Right forelimb (tissue), 1 donor: ENCODE measurements at regions not wholly inside any gene's neighbourhood (a gene's known extent, or its start where the extent isn't known, plus 50 kb on each side); places are given as distances from the start of the nearest gene placed in this dataset.
"Not testable (repeated sequence)": the region's sequence is repeated elsewhere in the genome, so short reads cannot be mapped to it uniquely, and the experiment has no call there.

Source experiments
- DNase-seq: peaks from one replicate; pipeline ENCODE4 v3.0.0-alpha.2; 2018

- no peak for DNase-seq
Measured at GRCh38 chr3:153448151-153448829, 286.3 kb downstream of the RAP2B start.

GRCh38 chr3:153456833-153457545, 295.0 kb downstream of the RAP2B start:
- DNase-seq, result no peak

DNA sequence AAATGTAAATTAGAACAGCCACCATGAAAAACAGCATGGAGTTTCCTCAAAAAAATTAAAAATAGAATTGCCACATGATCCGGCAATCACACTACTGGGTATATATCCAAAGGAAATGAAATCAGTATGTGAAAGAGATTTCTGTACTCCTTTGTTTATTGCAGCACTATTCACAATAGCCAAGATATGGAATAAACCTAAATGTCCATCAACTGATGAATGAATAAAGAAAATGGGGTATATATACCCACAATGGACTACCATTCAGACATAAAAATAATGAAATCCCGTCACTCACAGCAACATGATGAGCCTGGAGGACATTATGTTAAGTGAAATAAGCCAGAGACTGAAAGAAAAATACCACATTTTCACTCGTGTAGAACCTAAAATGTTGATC, 296.9 kb downstream of the RAP2B start:
- no peak for DNase-seq

- DNase-seq, result no peak
Measured at GRCh38 chr3:153462545-153462944, 300.5 kb downstream of the RAP2B start.

- DNase-seq, result no peak
Measured at GRCh38 chr3:153463895-153464294, 301.9 kb downstream of the RAP2B start.

- DNase-seq, result no peak
Measured at GRCh38 chr3:153469162-153469561, 307.1 kb downstream of the RAP2B start.

GRCh38 chr3:153484842-153485241, 322.8 kb downstream of the RAP2B start:
- no peak for DNase-seq

- DNase-seq, result no peak
Measured at GRCh38 chr3:153495422-153495821, 333.4 kb downstream of the RAP2B start.

- no peak for DNase-seq
Measured at GRCh38 chr3:153502682-153503081, 340.7 kb downstream of the RAP2B start.

- no peak for DNase-seq
Measured at GRCh38 chr3:153503873-153504272, 341.8 kb downstream of the RAP2B start.

DNA sequence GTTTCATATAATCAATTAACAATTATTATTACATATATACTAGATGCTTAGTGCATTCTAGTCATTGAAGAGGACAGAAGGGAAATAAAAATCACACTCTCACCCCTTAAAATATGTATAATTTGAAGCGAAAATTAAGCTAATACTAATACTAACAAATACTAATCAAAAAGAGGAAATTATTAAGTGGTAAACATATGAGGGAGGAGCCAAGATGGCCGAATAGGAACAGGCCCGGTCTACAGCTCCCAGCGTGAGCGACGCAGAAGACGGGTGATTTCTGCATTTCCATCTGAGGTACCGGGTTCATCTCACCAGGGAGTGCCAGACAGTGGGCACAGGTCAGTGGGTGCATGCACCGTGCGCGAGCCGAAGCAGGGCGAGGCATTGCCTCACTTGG, 344.2 kb downstream of the RAP2B start:
- DNase-seq, result not testable (repeated sequence)

- DNase-seq, result not testable (repeated sequence)
Measured at GRCh38 chr3:153506686-153507085, 344.7 kb downstream of the RAP2B start.

- DNase-seq, result no peak
Measured at GRCh38 chr3:153513236-153513635, 351.2 kb downstream of the RAP2B start.

DNA sequence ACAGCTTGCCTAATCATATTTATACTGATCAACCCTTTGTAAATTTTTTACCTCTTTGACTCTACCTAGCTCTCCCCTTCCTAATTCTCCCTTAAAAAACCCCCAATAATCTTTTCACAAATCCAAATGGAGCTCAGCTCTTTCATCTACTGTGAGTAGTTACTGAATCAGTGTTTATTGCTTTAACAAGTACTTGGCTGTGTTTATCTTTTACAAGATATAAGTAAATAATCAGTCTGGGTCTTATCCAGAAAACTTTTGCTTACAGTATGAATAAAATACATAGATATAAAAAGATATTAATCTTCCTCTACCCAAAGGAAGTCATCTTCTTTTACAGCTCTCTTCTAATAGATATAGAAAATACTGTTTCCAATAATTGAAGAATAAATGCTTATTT, 366.4 kb downstream of the RAP2B start:
- no peak for DNase-seq

DNA sequence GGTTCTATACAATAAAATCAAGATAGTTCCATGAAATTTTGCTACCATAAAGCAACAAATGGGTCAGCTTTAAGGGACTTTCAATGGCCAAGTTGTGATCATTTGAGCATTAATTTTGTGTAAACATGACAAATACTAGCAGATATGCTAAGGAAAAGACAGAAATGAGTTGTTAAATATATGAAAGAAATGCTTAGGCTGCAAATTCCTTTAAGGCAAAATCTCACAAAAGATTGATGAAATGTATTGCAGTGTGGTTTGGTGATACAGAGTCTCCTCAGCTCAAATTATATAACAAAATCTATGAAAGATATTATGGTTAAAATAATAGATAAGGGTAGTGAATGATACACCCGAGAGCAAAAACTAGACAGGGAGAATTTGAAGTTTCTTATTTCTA, 377.2 kb downstream of the RAP2B start:
- DNase-seq, result no peak

DNA sequence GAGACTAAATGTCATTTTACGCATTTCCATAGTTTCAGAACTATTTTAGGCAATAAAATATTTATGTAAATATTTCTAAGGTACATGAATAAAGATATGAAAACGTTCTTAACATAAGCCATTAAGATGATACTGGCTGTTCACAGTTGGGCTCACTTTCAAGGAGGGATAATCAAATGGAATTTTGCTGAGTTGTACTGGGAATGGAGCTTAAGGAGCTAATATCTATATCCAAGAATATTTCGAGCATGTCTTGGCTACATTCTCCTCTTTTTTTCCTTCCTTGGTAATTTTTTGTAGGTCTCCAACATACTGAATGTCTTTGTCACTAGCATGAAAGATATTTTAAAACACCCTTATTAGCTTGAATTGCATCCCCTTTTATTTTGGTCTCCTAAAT, 383.4 kb downstream of the RAP2B start:
- no peak for DNase-seq

DNA sequence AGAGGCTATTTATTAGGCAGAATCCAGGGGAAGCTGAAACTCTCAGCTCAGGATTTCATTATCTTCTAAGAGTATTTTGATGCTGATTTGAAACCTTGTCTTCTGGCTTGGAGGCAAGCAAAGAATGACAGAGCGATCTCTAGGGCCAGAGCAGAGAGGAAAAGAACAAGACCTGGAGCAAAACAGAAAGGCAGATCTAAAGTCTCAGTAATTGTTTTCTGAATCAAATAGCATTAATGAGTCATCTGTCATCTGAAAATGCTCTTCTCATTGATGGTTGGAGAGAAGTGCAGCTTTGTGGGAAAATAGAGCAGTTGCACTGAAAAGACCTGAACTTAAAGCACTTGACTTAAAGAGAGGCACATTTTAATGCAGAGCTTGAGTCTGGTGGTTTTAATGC, 385.9 kb downstream of the RAP2B start:
- DNase-seq, result no peak

DNA sequence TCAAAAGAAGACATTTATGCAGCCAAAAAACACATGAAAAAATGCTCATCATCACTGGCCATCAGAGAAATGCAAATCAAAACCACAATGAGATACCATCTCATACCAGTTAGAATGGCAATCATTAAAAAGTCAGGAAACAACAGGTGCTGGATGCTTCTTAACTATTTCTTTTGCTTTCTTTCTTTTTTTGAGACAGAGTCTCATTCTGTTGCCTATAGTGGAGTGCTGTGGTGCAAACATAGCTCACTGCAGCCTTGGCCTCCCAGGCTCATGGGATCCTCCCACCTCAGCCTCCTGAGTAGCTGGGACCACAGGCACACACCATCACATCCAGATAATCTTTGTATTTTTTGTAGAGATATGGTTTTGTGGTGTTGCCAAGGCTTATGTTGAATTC, 387.7 kb downstream of the RAP2B start:
- DNase-seq, result not testable (repeated sequence)

DNA sequence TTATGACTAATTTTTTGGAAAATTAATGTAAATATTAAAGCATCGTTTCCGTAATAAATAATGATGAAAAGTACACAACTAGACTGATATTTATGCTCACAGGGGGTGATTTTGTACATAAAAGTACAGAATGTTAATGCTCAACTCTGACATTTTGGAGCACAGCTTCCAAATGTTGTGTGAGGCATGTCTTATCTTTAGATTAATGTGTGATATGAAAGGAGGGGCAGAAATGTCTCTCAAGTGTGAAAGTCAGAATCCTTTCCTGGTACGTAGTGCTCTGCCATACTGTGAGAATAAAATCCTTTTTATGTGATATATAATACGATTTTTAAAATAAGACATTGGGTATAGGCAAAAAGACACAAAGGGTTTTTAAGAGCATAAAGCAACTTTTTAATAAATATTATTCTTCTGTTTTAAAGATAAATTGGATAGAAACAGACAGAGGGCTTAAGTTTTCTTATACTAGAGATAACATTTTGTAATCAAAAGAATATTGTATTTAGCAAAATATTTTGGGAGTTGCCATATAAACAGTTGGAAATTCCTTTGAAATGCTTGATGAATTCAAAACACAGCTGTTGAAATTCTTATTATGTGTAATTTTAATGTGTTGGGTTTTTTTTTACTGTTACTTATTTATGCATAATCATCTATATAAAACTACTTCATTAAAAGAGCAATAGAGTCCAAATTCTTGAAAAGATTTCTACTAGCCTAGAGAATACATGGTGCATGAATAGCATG, 389.7 kb downstream of the RAP2B start:
- DNase-seq, result no peak

DNA sequence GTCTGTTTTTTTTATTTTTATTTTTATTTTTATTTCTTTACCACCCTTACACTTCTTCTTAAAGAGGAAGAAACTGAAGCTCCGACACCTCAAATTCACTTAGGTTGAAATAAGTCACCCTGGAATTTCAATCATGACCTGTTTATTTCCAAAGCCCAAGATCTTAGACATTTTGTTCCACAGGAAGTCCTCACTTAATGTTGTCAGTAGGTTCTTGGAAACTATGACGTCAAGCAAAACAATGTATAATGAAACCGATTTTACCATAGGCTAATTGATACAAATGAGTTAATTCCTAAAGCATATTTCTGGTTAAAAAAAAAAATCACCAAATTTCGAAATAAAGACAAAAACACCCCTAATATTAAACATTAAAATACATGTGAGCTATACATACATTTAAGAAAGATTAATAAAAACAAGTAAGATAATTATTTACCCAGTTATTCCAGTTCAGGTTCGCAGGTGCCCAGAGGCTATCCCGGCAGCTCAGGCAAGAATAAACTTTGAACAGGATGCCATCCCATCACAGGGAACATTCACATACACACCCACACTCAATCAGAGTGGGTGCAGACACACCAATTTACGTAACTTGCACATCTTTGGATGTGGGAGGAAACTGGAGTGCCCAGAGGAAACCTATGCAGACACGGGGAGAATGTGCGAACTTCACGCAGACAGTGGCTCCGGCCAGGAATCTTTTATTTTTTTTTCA, 391.0 kb downstream of the RAP2B start:
- DNase-seq, result no peak

GRCh38 chr3:153553605-153553945, 391.5 kb downstream of the RAP2B start:
- DNase-seq, result no peak

DNA sequence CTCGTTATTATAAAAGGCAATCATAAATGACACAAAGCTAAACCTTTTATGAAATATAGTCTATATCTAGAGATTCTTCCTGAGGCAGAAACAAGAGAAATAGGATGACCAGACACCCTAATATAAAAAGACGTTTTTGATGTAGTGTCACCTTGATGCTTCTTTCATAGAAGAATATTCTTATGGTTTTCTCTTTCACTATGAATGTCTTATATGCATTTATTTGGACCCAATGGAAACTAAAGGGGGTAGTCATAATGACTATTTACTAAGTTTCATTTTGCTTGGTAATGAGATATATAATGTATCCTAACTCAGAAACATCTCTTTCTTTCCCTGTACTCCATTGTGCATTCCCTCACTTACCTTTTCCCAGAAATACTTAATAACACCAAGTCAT, 393.9 kb downstream of the RAP2B start:
- no peak for DNase-seq

- not testable (repeated sequence) for DNase-seq
Measured at GRCh38 chr3:153559366-153559765, 397.3 kb downstream of the RAP2B start.
